Hepatic stellate cell (primary cell): ENCODE measurements at regions not wholly inside any gene's neighbourhood (a gene's known extent, or its start where the extent isn't known, plus 50 kb on each side); places are given as distances from the start of the nearest gene placed in this dataset.

Experiments used
- DNase-seq: peaks from one replicate; pipeline ENCODE4 v3.0.0; 2011; ENCODE audit warnings: low spot score

GRCh38 chr2:134081238-134081938 is 172.5 kb upstream of the MGAT5 start:
- DNase-seq: no peak

GRCh38 chr2:134083548-134083947 is 170.3 kb upstream of the MGAT5 start:
- no peak for DNase-seq

GRCh38 chr2:134086594-134087219 is 167.2 kb upstream of the MGAT5 start:
- DNase-seq: no peak

GRCh38 chr2:134087371-134087921 is 166.4 kb upstream of the MGAT5 start:
- no peak for DNase-seq

- DNase-seq: no peak
These were observed 164.4 kb upstream of the MGAT5 start for GRCh38 chr2:134089454-134089853.

GRCh38 chr2:134097740-134098139 is 156.1 kb upstream of the MGAT5 start:
- no peak for DNase-seq

- DNase-seq: no peak
These were observed 155.6 kb upstream of the MGAT5 start for GRCh38 chr2:134098321-134098720.

GRCh38 chr2:134099273-134099672 is 154.6 kb upstream of the MGAT5 start:
- no peak for DNase-seq

GRCh38 chr2:134103196-134103595 is 150.7 kb upstream of the MGAT5 start:
- no peak for DNase-seq

GRCh38 chr2:134104754-134105153 is 149.1 kb upstream of the MGAT5 start:
- DNase-seq: no peak

- DNase-seq: no peak
These were observed 146.5 kb upstream of the MGAT5 start for GRCh38 chr2:134107402-134107801.

- no peak for DNase-seq
These were observed 145.8 kb upstream of the MGAT5 start for GRCh38 chr2:134108113-134108512.

GRCh38 chr2:134109246-134109645 is 144.6 kb upstream of the MGAT5 start:
- DNase-seq: no peak

GRCh38 chr2:134109725-134110124 is 144.1 kb upstream of the MGAT5 start:
- DNase-seq: no peak

GRCh38 chr2:134110532-134110931 is 143.3 kb upstream of the MGAT5 start:
- DNase-seq: no peak

GRCh38 chr2:134117676-134118075 is 136.2 kb upstream of the MGAT5 start:
- DNase-seq: no peak

GRCh38 chr2:134118279-134119116 is 135.4 kb upstream of the MGAT5 start:
- peak; percentile 92 for DNase-seq

GRCh38 chr2:134119117-134119712 is 134.7 kb upstream of the MGAT5 start:
- DNase-seq: no peak

GRCh38 chr2:134119713-134120405 is 134.0 kb upstream of the MGAT5 start:
- peak; percentile 93 for DNase-seq

- DNase-seq: no peak
These were observed 133.5 kb upstream of the MGAT5 start for GRCh38 chr2:134120406-134120732.

GRCh38 chr2:134120733-134121630 is 132.9 kb upstream of the MGAT5 start:
- peak; percentile 90 for DNase-seq
